ENCODE measurements at regions not wholly inside any gene's neighbourhood (a gene's known extent, or its start where the extent isn't known, plus 50 kb on each side); places are given as distances from the start of the nearest gene placed in this dataset.

- TF ChIP-seq CTCF (IDR thresholded peaks at IDR 0.05; ENCODE audit: insufficient read depth, low read length, poor library complexity, severe bottlenecking) (no peak), EZH2phosphoT487 (conservative IDR thresholded peaks at IDR 0.05; ENCODE audit: low read length) (no peak)
Observed at GRCh38 chr1:34277150-34277549, 100.4 kb downstream of the C1orf94 start.

Data from SU-DHL-6 (cell line).